ENCODE measurements at regions not wholly inside any gene's neighbourhood (a gene's known extent, or its start where the extent isn't known, plus 50 kb on each side); places are given as distances from the start of the nearest gene placed in this dataset.

GRCh38 chr11:27187848-27188621, 147.4 kb downstream of the BBOX1 start:
- TF ChIP-seq CTCF (IDR thresholded peaks at IDR 0.05): no peak
- no peak for TF ChIP-seq EZH2 (IDR thresholded peaks at IDR 0.05)
